NCI-H1105 (cell line): ENCODE measurements at regions not wholly inside any gene's neighbourhood (a gene's known extent, or its start where the extent isn't known, plus 50 kb on each side); places are given as distances from the start of the nearest gene placed in this dataset.
"Not testable (repeated sequence)": the region's sequence is repeated elsewhere in the genome, so short reads cannot be mapped to it uniquely, and the experiment has no call there.

Source experiments
- DNase-seq: peaks from one replicate; lab custom pipeline; 2025; lab: John Stamatoyannopoulos, UW

GRCh38 chr11:49442669-49443068 is 234.3 kb upstream of the FOLH1 start:
- DNase-seq = no peak

- DNase-seq = not testable (repeated sequence)
Observed at GRCh38 chr11:49439901-49440300, 231.5 kb upstream of the FOLH1 start.

- not testable (repeated sequence) for DNase-seq
Observed at GRCh38 chr11:49434308-49434707, 225.9 kb upstream of the FOLH1 start.

GRCh38 chr11:49432242-49432848 is 223.9 kb upstream of the FOLH1 start:
- DNase-seq = no peak

GRCh38 chr11:49424136-49424535 is 215.7 kb upstream of the FOLH1 start:
- no peak for DNase-seq

GRCh38 chr11:49418877-49419276 is 210.5 kb upstream of the FOLH1 start:
- not testable (repeated sequence) for DNase-seq

- no peak for DNase-seq
Observed at GRCh38 chr11:49405743-49406142, 197.3 kb upstream of the FOLH1 start.

- DNase-seq = not testable (repeated sequence)
Observed at GRCh38 chr11:49395789-49396188, 187.4 kb upstream of the FOLH1 start.

GRCh38 chr11:49390362-49390761 is 182.0 kb upstream of the FOLH1 start:
- DNase-seq = not testable (repeated sequence)

- not testable (repeated sequence) for DNase-seq
Observed at GRCh38 chr11:49389149-49389548, 180.7 kb upstream of the FOLH1 start.

- DNase-seq = not testable (repeated sequence)
Observed at GRCh38 chr11:49384371-49384770, 176.0 kb upstream of the FOLH1 start.

GRCh38 chr11:49377978-49378377 is 169.6 kb upstream of the FOLH1 start:
- no peak for DNase-seq

GRCh38 chr11:49373866-49374265 is 165.5 kb upstream of the FOLH1 start:
- DNase-seq = not testable (repeated sequence)

GRCh38 chr11:49373385-49373784 is 165.0 kb upstream of the FOLH1 start:
- DNase-seq = not testable (repeated sequence)

- not testable (repeated sequence) for DNase-seq
Observed at GRCh38 chr11:49372137-49372536, 163.7 kb upstream of the FOLH1 start.

GRCh38 chr11:49368556-49368955 is 160.2 kb upstream of the FOLH1 start:
- DNase-seq = not testable (repeated sequence)

GRCh38 chr11:49365375-49365774 is 157.0 kb upstream of the FOLH1 start:
- not testable (repeated sequence) for DNase-seq

- not testable (repeated sequence) for DNase-seq
Observed at GRCh38 chr11:49362994-49363393, 154.6 kb upstream of the FOLH1 start.

GRCh38 chr11:49354536-49354935 is 146.1 kb upstream of the FOLH1 start:
- not testable (repeated sequence) for DNase-seq

- DNase-seq = not testable (repeated sequence)
Observed at GRCh38 chr11:49352868-49353267, 144.5 kb upstream of the FOLH1 start.

GRCh38 chr11:49346627-49347026 is 138.2 kb upstream of the FOLH1 start:
- DNase-seq = not testable (repeated sequence)

GRCh38 chr11:49328485-49329186 is 120.2 kb upstream of the FOLH1 start:
- not testable (repeated sequence) for DNase-seq

- DNase-seq = not testable (repeated sequence)
Observed at GRCh38 chr11:49327766-49328165, 119.4 kb upstream of the FOLH1 start.
